K562 (cell line): ENCODE measurements at regions not wholly inside any gene's neighbourhood (a gene's known extent, or its start where the extent isn't known, plus 50 kb on each side); places are given as distances from the start of the nearest gene placed in this dataset.
A peak's percentile ranks its signal among the peaks of the same experiment; 100 is the strongest.

Source experiments
- CBFA2T2 ChIP-seq: fragments of 450-650 bp; conservative IDR thresholded peaks from 2 replicates; pipeline ENCODE4 v1.6.1; 2017; ENCODE audit warnings: mild to moderate bottlenecking
- CBX2 ChIP-seq: fragments of 200-600 bp; sonication (generic); IDR thresholded peaks from one replicate; pipeline ENCODE4 v1.6.1; 2012; ENCODE audit warnings: mild to moderate bottlenecking, low read length, inconsistent platforms; ENCODE audit not compliant: insufficient read depth, poor library complexity, severe bottlenecking
- CBX5 ChIP-seq: IDR thresholded peaks from 2 replicates; pipeline ENCODE4 v1.6.1; 2014; ENCODE audit warnings: low read depth, borderline replicate concordance
- CC2D1A ChIP-seq: fragments of 450-650 bp; IDR thresholded peaks from 2 replicates; pipeline ENCODE4 v1.6.1; 2017; ENCODE audit warnings: mild to moderate bottlenecking
- CLOCK ChIP-seq: fragments of 250-450 bp; sonication (Bioruptor Pico); IDR thresholded peaks from 2 replicates; pipeline ENCODE4 v1.4.0; 2020; ENCODE audit warnings: mild to moderate bottlenecking, moderate library complexity, borderline replicate concordance
- CREM ChIP-seq: IDR thresholded peaks from 2 replicates; pipeline ENCODE4 v1.6.1; 2014; ENCODE audit warnings: antibody characterized with exemption, low read depth
- EHMT2 ChIP-seq: fragments of 450-650 bp; IDR thresholded peaks from 2 replicates; pipeline ENCODE4 v1.6.1; 2018; ENCODE audit warnings: antibody characterized with exemption
- FOXJ2 ChIP-seq: fragments of 200-800 bp; sonication (Bioruptor generic); IDR thresholded peaks from 2 replicates; pipeline ENCODE4 v1.6.1; 2016; ENCODE audit warnings: missing genetic modification characterization, missing compliant biosample characterization
- FOXO4 ChIP-seq: fragments of 450-650 bp; formaldehyde crosslinking; IDR thresholded peaks from 2 replicates; pipeline ENCODE4 v1.4.0; 2020; ENCODE audit warnings: mild to moderate bottlenecking, moderate library complexity
- GATAD2B ChIP-seq: fragments of 450-650 bp; IDR thresholded peaks from 2 replicates; pipeline ENCODE4 v1.6.1; 2017; ENCODE audit warnings: mild to moderate bottlenecking, borderline replicate concordance
- HCFC1 ChIP-seq: IDR thresholded peaks from 2 replicates; pipeline ENCODE4 v1.6.1; 2012; ENCODE audit warnings: low read depth, low read length, improper control_type of control experiment
- MEF2A ChIP-seq: IDR thresholded peaks from 2 replicates; pipeline ENCODE4 v1.6.1; 2011; ENCODE audit warnings: low read depth, mild to moderate bottlenecking, low read length, moderate library complexity; ENCODE audit not compliant: control insufficient read depth
- MTA1 ChIP-seq: fragments of 450-650 bp; IDR thresholded peaks from 2 replicates; pipeline ENCODE4 v1.6.1; 2017; ENCODE audit warnings: borderline replicate concordance
- NR1H2 ChIP-seq: sonication (generic); formaldehyde crosslinking; IDR thresholded peaks from 2 replicates; pipeline ENCODE4 v1.4.0; 2020; ENCODE audit warnings: mild to moderate bottlenecking, missing genetic modification reagents
- NUFIP1 ChIP-seq: fragments of 450-650 bp; IDR thresholded peaks from 2 replicates; pipeline ENCODE4 v1.6.1; 2018; ENCODE audit not compliant: partially characterized antibody
- PHB ChIP-seq: fragments of 250-450 bp; sonication (Bioruptor Pico); IDR thresholded peaks from 2 replicates; pipeline ENCODE4 v1.5.0; 2021
- PML ChIP-seq: IDR thresholded peaks from 2 replicates; pipeline ENCODE4 v1.6.1; 2012; ENCODE audit warnings: low read length, inconsistent platforms
- RFX5 ChIP-seq: IDR thresholded peaks from 2 replicates; pipeline ENCODE4 v1.6.1; 2011; ENCODE audit warnings: low read depth, mild to moderate bottlenecking, improper control_type of control experiment, low read length
- TEAD2 ChIP-seq: fragments of 450-650 bp; IDR thresholded peaks from 2 replicates; pipeline ENCODE4 v1.6.1; 2016; ENCODE audit warnings: missing genetic modification characterization, control low read depth, missing compliant biosample characterization
- THRAP3 ChIP-seq: fragments of 450-650 bp; IDR thresholded peaks from 2 replicates; pipeline ENCODE4 v1.6.1; 2016; ENCODE audit warnings: mild to moderate bottlenecking, inconsistent platforms, borderline replicate concordance
- XRCC5 ChIP-seq: fragments of 200-400 bp; formaldehyde crosslinking; IDR thresholded peaks from 2 replicates; pipeline ENCODE4 v1.6.1; 2017; ENCODE audit warnings: low read depth, mild to moderate bottlenecking, low read length
- ZBTB17 ChIP-seq: fragments of 450-650 bp; formaldehyde crosslinking; IDR thresholded peaks from 2 replicates; pipeline ENCODE4 v1.4.0; 2020; ENCODE audit warnings: mild to moderate bottlenecking
- ZBTB5 ChIP-seq: fragments of 450-650 bp; IDR thresholded peaks from 2 replicates; pipeline ENCODE4 v1.6.1; 2017; ENCODE audit warnings: antibody characterized with exemption
- ZNF263 ChIP-seq: sonication (generic); formaldehyde crosslinking; IDR thresholded peaks from 2 replicates; pipeline ENCODE4 v1.8.0; 2022; ENCODE audit warnings: mild to moderate bottlenecking, missing genetic modification reagents, borderline replicate concordance
- ZNF274 ChIP-seq: IDR thresholded peaks from 2 replicates; pipeline ENCODE4 v1.6.1; 2011; ENCODE audit warnings: low read depth, mild to moderate bottlenecking, low read length, moderate library complexity, borderline replicate concordance
- ZNF384 ChIP-seq: IDR thresholded peaks from 2 replicates; pipeline ENCODE4 v1.6.1; 2012; ENCODE audit warnings: low read depth, low read length, improper control_type of control experiment

- TF ChIP-seq FOXJ2 (no peak), ZNF274 (no peak), NUFIP1 (no peak), THRAP3 (no peak; the same call in 1 of the 2 replicates), ZNF263 (CRISPR knock-in tag) (peak; percentile 61), RFX5 (no peak), MTA1 (no peak), MEF2A (peak; percentile 6; the same call in 1 of the 2 replicates), FOXO4 (CRISPR knock-in tag) (peak; percentile 8), CBX5 (no peak), XRCC5 (no peak; the same call in 1 of the 2 replicates), HCFC1 (no peak), GATAD2B (no peak), EHMT2 (no peak), CREM (peak; percentile 49; the same call in 1 of the 2 replicates), TEAD2 (no peak), CBX2 (no peak), CC2D1A (no peak), ZNF384 (no peak), NR1H2 (CRISPR knock-in tag) (peak; percentile 27; the same call in 1 of the 2 replicates), PHB (peak; percentile 98), CBFA2T2 (peak; percentile 48; the same call in 1 of the 2 replicates), ZBTB5 (0 out of 2 replicates have a peak, but pooled peaks have one; percentile 22), ZBTB17 (CRISPR knock-in tag) (peak; percentile 90), CLOCK (0 out of 2 replicates have a peak, but pooled peaks have one; percentile 17), PML (peak; percentile 76)
Observed at GRCh38 chr6:27145731-27146455, 101.6 kb upstream of the PRSS16 start (continued).
